T-helper 1 cell (primary cell): ENCODE measurements at regions not wholly inside any gene's neighbourhood (a gene's known extent, or its start where the extent isn't known, plus 50 kb on each side); places are given as distances from the start of the nearest gene placed in this dataset.

Source experiments
- DNase-seq, 5 donors: peaks; one replicate each; pipeline ENCODE4 v3.0.0-alpha.2; 2012 to 2020

- no peak for DNase-seq
These were observed 61.3 kb upstream of the RNF38 start for GRCh38 chr9:36461323-36461722.

DNA sequence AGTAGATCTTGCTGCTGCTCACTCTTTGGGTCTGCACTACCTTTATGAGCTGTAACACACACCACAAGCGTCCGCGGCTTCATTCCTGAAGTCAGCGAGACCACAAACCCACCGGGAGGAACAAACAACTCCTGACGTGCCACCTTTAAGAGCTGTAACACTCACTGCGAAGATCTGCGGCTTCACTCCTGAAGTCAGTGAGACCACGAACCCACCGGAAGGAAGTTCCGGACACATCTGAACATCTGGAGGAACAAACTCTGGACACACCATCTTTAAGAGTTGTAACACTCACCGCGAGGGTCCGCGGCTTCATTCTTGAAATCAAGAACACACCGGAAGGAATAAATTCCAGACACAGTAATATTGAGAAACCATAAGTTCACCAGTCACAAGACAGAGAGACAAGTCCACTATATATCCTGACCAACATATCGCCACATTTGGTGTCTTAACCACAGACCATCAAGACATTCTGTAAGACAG, 58.4 kb upstream of the RNF38 start:
- peak; percentile 15 to 88 (median 30) for DNase-seq

GRCh38 chr9:36457836-36458429, 57.9 kb upstream of the RNF38 start:
- DNase-seq, result no peak

GRCh38 chr9:36456480-36457065, 56.5 kb upstream of the RNF38 start:
- DNase-seq, result no peak

- no peak for DNase-seq
These were observed 51.9 kb upstream of the RNF38 start for GRCh38 chr9:36451949-36452348.

DNA sequence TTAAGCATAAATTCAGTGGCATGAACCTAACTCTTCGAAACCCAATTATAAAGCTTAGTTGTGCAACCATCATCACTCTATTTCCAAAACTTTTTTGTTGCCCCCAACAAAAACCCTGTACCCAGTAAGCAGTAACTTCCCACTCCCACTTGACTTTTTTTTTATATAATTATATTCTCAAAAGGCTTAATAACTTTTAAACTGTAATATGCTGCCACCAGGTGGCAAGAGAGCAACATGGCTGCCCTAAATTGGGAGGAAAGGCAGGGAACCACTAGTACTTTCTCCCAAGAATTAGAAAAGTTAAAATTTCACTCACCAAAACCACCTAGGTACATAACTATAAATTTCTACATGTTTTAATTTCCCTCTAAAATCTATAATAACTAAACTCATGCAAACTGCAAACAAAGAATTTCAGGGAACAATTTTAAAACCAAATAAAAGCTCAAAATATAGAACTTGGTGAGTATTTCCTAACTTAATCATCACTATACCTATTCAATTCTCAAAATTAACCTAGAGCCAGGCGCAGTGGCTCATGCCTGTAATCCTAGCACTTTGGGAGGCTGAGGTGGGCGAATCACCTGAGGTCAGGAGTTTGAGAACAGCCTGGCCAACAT, 50.2 kb upstream of the RNF38 start:
- DNase-seq, result peak in 1 of 5 donors; percentile 22
